ENCODE measurements at regions not wholly inside any gene's neighbourhood (a gene's known extent, or its start where the extent isn't known, plus 50 kb on each side); places are given as distances from the start of the nearest gene placed in this dataset.

GRCh38 chr3:5543047-5543446 is 355.5 kb downstream of the EDEM1 start:
- WGBS, 2 donors, result 49 to 66% methylated on average over 1 of the region's 1 CpG
- no peak for DNase-seq
- H3K27me3 ChIP-seq, result no peaks in the 10 kb centered on the region
- intact Hi-C loops (cut with DNase I), result no loop called here
- no peak overlapping the region for H3K4me3 ChIP-seq (replicated peaks in 1 of 3)
- H3K27ac ChIP-seq, result no peak overlapping the region
- no peaks in the 10 kb centered on the region for H3K9me3 ChIP-seq
- H3K36me3 ChIP-seq, result no peaks in the 10 kb centered on the region
- no peak for TF ChIP-seq POLR2A (IDR thresholded peaks at IDR 0.05)
- no peak for TF ChIP-seq CTCF (IDR thresholded peaks at IDR 0.05)
- no peaks in the 10 kb centered on the region for H3K4me1 ChIP-seq

- H3K36me3 ChIP-seq, result no peaks in the 10 kb centered on the region
- TF ChIP-seq CTCF (IDR thresholded peaks at IDR 0.05) (no peak), POLR2A (IDR thresholded peaks at IDR 0.05) (no peak)
- 90 to 91% methylated on average over 1 of the region's 1 CpG for WGBS, 2 donors
- H3K27me3 ChIP-seq, result no peaks in the 10 kb centered on the region
- intact Hi-C loops (cut with DNase I), result no loop called here
- no peaks in the 10 kb centered on the region for H3K4me1 ChIP-seq
- H3K27ac ChIP-seq, result no peak overlapping the region
- no peaks in the 10 kb centered on the region for H3K9me3 ChIP-seq
- no peak overlapping the region for H3K4me3 ChIP-seq (replicated peaks in 1 of 3)
- DNase-seq, result no peak
These were observed 358.2 kb downstream of the EDEM1 start for GRCh38 chr3:5545719-5546118.

GRCh38 chr3:5553203-5553602 is 365.7 kb downstream of the EDEM1 start:
- no peaks in the 10 kb centered on the region for H3K27me3 ChIP-seq
- H3K4me1 ChIP-seq, result no peaks in the 10 kb centered on the region
- 86 to 92% methylated on average over 8 of the region's 8 CpGs for WGBS, 2 donors
- intact Hi-C loops (cut with DNase I), result no loop called here
- no peaks in the 10 kb centered on the region for H3K9me3 ChIP-seq
- H3K4me3 ChIP-seq (replicated peaks in 1 of 3), result no peak overlapping the region
- TF ChIP-seq POLR2A (IDR thresholded peaks at IDR 0.05) (no peak), CTCF (IDR thresholded peaks at IDR 0.05) (no peak)
- no peak for DNase-seq
- H3K27ac ChIP-seq, result no peak overlapping the region
- no peaks in the 10 kb centered on the region for H3K36me3 ChIP-seq

- no peak for DNase-seq
- H3K27ac ChIP-seq, result no peak overlapping the region
- intact Hi-C loops (cut with DNase I), result no loop called here
- H3K9me3 ChIP-seq, result no peaks in the 10 kb centered on the region
- TF ChIP-seq CTCF (IDR thresholded peaks at IDR 0.05), result no peak
- no peak for TF ChIP-seq POLR2A (IDR thresholded peaks at IDR 0.05)
- H3K27me3 ChIP-seq, result no peaks in the 10 kb centered on the region
- no peaks in the 10 kb centered on the region for H3K36me3 ChIP-seq
- no peaks in the 10 kb centered on the region for H3K4me1 ChIP-seq
- H3K4me3 ChIP-seq (replicated peaks in 1 of 3), result no peak overlapping the region
These were observed 366.8 kb downstream of the EDEM1 start for GRCh38 chr3:5554245-5554747.

GRCh38 chr3:5560199-5560598 is 372.7 kb downstream of the EDEM1 start:
- intact Hi-C loops (cut with DNase I), result no loop called here
- H3K27me3 ChIP-seq, result no peaks in the 10 kb centered on the region
- H3K9me3 ChIP-seq, result no peaks in the 10 kb centered on the region
- H3K4me3 ChIP-seq (replicated peaks in 1 of 3), result no peak overlapping the region
- H3K27ac ChIP-seq, result no peak overlapping the region
- H3K36me3 ChIP-seq, result no peaks in the 10 kb centered on the region
- no peak for TF ChIP-seq POLR2A (IDR thresholded peaks at IDR 0.05)
- no peak for TF ChIP-seq CTCF (IDR thresholded peaks at IDR 0.05)
- 100% methylated on average over 1 of the region's 1 CpG for WGBS, 2 donors
- DNase-seq, result no peak
- H3K4me1 ChIP-seq, result no peaks in the 10 kb centered on the region
